ENCODE measurements at regions not wholly inside any gene's neighbourhood (a gene's known extent, or its start where the extent isn't known, plus 50 kb on each side); places are given as distances from the start of the nearest gene placed in this dataset.

DNA sequence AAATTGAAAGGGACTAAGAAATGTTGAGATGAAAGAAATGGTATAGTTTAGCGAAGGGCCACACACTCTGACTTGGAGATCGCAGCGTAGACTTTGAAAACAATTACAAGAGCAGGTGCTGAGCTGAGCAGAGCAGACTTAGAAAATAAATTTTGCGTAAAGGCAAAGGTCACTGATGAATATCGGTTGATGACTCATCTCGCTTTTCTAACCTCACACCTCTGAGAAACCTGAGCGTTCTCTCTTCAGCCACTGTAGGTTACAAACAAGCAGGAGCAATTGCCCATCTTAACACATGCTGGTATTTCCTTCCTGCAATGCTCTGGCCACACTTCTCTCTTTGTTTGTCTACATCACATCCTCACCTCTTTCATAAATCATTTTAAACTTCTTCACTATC lies 190.6 kb upstream of the C9orf72 start:
- H3K27ac ChIP-seq, result no peak overlapping the region
- TF ChIP-seq, protein P1, sequence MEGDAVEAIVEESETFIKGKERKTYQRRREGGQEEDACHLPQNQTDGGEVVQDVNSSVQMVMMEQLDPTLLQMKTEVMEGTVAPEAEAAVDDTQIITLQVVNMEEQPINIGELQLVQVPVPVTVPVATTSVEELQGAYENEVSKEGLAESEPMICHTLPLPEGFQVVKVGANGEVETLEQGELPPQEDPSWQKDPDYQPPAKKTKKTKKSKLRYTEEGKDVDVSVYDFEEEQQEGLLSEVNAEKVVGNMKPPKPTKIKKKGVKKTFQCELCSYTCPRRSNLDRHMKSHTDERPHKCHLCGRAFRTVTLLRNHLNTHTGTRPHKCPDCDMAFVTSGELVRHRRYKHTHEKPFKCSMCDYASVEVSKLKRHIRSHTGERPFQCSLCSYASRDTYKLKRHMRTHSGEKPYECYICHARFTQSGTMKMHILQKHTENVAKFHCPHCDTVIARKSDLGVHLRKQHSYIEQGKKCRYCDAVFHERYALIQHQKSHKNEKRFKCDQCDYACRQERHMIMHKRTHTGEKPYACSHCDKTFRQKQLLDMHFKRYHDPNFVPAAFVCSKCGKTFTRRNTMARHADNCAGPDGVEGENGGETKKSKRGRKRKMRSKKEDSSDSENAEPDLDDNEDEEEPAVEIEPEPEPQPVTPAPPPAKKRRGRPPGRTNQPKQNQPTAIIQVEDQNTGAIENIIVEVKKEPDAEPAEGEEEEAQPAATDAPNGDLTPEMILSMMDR (conservative IDR thresholded peaks at IDR 0.05), result no peak
- TF ChIP-seq ZFX (IDR thresholded peaks at IDR 0.05), result no peak

DNA sequence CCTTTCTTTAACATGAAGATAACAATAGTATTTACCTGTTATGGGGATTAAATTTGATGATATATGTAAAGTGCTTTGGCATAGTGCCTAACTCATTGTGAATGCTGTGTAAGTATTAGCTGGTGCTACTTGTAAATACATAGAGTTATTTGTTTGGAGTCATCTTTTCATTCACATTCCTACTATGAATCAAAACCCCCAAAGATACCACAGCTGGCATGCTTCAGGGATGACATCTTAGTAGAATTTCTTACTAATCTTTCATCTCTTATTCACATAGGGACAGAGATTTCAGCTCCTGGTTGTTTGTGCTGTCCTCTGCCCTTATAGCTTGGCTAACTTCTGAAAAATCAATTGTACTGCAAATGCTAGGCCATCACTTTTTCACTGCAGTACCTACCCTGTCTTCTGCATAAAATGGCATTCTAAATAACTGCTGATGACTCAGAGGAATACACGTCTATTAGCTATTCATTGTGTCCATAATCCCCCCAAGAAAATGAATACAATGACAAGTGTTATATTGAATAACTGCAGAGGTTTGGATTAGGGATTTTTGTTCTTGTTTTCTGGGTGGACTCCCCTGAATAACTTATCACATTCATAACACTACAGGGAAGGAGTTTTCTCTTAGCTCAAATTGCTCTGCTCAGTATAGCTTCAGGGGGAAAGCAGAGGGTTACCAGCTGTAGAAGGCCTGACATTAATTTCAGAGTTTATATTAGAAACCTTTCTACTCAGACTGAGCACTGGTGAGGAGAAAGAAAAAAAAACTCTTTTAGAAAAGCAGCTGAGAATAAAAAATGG lies 192.2 kb upstream of the C9orf72 start:
- no peak overlapping the region for H3K27ac ChIP-seq
- no peak for TF ChIP-seq ZFX (IDR thresholded peaks at IDR 0.05)
- TF ChIP-seq, protein P1 (conservative IDR thresholded peaks at IDR 0.05), result no peak

DNA sequence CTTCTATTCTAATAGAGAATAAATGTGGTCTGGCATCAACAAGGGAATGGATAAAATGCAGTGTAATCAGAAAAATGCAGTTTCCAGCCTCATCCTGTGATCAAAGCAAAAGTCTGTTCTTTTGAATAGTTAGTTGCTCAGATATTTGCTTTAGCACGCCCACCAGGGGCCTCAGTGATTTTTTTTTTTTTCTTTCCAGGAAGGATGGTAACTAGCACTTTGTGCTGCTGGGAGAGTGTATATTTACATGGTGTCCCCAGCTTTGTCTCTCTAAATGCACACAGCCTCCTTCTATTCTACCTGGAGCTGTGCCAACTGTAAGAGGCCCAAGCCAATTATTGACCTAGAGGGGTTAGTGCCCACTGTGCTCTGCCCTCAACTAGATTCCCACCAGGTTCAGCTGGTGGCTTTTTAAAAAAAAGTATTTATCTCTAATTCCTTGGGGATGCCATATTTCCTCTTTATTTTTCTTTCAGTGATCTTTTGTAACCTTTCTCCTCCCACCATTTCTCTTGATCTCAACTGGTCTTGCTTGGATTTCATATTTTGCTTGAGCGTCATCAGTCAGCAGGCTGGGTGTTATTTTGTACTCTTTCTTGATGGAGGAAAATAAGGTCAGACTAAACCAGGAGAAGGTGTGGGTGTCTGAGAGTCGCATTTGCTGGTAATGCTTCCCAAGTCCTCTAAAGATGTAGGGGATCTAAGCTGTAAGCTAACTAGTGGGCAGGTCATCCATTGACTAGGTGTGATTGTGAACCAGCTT lies 193.0 kb upstream of the C9orf72 start:
- H3K27ac ChIP-seq, result no peak overlapping the region
- no peak for TF ChIP-seq ZFX (IDR thresholded peaks at IDR 0.05)

DNA sequence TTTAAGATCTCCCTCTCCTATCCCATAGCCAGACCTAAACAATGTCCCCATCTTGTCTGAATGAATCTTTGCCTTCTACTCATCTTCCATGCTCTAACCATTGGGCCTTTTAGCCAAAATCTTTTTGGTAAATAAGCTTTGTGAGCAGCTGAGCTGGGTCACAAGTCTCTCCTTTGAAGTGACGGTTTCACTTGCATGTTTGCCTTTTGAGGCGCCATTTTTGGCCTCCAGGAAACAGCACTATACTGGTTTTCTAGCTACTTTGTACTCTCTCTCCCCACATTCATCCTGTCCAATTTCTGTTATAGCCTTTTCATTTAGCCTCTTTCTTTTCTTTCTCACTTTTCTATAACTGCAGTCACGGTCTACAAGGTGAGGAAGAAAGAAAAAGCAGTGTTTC lies 195.5 kb upstream of the C9orf72 start:
- no peak overlapping the region for H3K27ac ChIP-seq
- TF ChIP-seq ZFX (IDR thresholded peaks at IDR 0.05), result no peak
- TF ChIP-seq, protein P1 (conservative IDR thresholded peaks at IDR 0.05), result no peak

DNA sequence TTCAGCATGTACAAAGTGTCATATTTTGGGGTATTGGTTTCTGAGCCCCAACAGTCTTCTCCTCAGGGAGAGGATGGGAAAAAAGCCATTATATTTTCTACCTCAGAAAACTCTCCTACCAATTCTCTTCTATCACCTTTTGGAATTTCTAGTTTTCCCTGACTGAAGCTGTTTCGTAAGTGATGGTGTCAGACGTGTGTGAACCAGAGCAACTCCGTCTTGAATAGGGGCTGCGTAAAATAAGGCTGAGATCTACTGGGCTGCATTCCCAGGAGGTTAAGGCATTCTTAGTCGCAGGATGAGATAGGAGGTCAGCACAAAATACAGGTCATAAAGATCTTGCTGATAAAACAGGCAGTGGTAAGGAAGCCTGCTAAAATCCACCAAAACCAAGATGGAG lies 197.3 kb upstream of the C9orf72 start:
- TF ChIP-seq, protein P1 (conservative IDR thresholded peaks at IDR 0.05), result no peak
- no peak for TF ChIP-seq ZFX (IDR thresholded peaks at IDR 0.05)
- H3K27ac ChIP-seq, result no peak overlapping the region

DNA sequence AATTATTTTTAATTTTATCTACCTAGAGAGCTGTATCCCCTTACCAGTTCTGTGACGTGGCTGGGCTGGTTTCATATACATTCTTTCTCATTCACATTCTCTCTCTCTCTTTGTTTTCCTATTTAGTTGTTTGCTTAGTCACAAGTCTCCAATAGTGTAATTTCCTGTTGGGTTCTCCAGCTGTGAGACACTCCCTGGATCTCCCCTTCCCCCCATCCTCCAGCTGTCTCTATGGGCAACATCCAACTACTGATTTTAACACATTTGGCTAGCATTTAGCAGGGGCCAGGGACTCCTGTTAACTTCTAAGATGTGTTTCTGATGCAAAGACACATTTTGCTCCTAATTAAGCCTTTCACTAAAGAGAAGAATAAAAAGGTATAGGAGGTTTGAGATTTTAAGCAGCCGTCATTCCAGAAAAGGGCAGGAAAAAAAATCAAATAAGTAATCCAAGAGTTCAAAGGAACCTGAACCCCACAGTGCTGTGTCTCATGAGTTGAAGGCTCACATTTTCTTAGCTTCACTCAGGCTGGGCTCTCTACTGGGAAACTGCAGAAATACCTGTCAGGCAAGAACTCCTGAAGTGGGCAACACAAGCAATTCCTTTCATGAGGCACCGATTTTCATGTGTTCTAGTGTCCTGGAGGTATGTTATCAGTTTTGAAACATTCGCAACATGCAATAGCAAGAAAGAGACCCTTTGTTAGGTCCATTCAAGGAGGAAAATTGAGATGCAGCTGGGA lies 198.7 kb upstream of the C9orf72 start:
- TF ChIP-seq, protein P1 (conservative IDR thresholded peaks at IDR 0.05), result no peak
- TF ChIP-seq ZFX (IDR thresholded peaks at IDR 0.05), result no peak
- H3K27ac ChIP-seq, result no peak overlapping the region

DNA sequence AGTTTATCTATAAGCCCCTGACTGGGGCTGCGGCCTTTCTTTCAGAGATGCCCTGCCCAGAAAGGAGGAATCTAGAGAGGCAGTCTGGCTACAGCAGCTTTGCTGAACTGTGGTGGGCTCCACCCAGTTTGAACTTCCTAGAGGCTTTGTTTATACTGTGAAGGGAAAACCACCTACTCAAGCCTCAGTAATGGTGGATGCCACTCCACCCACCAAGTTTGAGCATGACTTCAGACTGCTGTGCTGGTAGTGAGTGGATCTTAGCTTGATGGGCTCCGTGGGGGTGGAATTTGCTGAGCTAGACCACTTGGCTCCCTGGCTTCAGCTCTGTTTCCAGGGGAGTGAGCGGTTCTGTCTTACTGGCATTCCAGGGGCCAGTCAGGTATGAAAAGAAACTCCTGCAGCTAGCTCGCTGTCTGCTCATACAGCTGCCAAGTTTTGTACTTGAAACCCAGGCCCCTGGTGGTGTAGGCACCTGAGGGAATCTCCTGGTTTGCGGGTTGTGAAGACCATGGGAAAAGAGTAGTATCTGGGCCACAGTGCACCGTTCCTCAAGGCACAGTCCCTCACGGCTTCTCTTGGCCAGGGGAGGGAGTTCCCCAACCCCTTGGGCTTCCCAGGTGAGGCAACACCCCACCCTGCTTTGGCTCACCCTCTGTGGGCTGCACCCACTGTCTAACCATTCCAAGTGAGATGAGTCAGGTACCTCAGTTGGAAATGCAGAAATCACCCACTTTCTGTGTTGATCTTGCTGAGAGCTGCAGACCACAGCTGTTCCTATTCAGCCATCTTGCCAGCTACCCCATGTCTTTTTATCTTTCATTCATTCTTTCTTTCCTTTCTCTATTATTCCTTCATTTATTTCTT lies 211.8 kb upstream of the C9orf72 start:
- no peak overlapping the region for H3K27ac ChIP-seq
- no peak for TF ChIP-seq ZFX (IDR thresholded peaks at IDR 0.05)
- TF ChIP-seq, protein P1 (conservative IDR thresholded peaks at IDR 0.05), result no peak

Measured in C4-2B (cell line).